ENCODE measurements at regions not wholly inside any gene's neighbourhood (a gene's known extent, or its start where the extent isn't known, plus 50 kb on each side); places are given as distances from the start of the nearest gene placed in this dataset.

DNA sequence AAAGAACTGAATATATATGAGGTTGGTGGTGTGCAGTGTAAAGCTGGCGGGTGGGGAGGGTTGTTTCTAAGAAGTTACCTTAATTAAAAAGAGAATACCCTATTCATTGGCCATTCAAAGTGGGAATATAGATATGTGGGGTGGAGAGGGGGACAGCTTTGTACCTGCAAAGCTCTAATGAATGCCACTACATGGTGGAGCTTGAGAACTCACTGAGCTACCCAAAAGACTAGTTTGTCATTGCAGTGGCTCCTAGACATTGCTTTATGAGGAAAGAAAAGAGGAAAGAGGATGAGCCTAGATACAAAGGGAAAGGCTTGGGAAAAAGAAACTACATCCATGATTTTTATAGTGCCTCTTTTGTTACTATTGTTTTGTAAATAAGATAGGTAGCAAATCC, 209.9 kb upstream of the SPRY1 start:
- ChIA-PET CTCF (no interaction called here), POLR2A (no interaction called here)
- DNase-seq (ENCODE audit: extremely low spot score): no peak
- TF ChIP-seq, protein P1, sequence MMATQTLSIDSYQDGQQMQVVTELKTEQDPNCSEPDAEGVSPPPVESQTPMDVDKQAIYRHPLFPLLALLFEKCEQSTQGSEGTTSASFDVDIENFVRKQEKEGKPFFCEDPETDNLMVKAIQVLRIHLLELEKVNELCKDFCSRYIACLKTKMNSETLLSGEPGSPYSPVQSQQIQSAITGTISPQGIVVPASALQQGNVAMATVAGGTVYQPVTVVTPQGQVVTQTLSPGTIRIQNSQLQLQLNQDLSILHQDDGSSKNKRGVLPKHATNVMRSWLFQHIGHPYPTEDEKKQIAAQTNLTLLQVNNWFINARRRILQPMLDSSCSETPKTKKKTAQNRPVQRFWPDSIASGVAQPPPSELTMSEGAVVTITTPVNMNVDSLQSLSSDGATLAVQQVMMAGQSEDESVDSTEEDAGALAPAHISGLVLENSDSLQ (IDR thresholded peaks at IDR 0.05): no peak
- TF ChIP-seq FOXK2 (IDR thresholded peaks at IDR 0.05): no peak
- no peak for TF ChIP-seq HDGF (IDR thresholded peaks at IDR 0.05; ENCODE audit: borderline replicate concordance)
- no peak for TF ChIP-seq FOXM1 (IDR thresholded peaks at IDR 0.05; ENCODE audit: borderline replicate concordance)
- TF ChIP-seq NFRKB (IDR thresholded peaks at IDR 0.05): no peak
- TF ChIP-seq ARNT (IDR thresholded peaks at IDR 0.05): no peak
- TF ChIP-seq ELF4 (IDR thresholded peaks at IDR 0.05): no peak

DNA sequence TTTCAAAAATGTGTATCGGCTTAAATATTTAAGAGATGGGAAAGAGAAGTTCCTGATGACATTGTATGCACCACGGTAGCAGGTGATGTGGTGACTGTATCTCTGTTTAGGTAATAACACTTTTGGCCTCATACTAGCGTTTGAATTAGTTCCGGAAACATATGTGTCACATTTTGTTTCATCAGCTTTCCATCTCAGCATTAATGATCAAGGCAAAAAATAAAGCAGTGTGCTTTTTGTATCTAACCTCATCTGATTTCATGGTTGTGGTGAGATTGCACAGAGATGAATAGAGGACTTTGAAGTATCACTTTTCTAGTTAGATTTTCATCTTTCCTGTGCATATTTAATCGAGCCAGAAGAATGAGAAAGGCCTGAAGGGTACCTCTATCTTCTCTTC, 206.4 kb upstream of the SPRY1 start:
- ChIA-PET CTCF (no interaction called here), POLR2A (no interaction called here)
- TF ChIP-seq, protein P1 (IDR thresholded peaks at IDR 0.05): no peak
- TF ChIP-seq FOXA1 (IDR thresholded peaks at IDR 0.05): no peak
- no peak for TF ChIP-seq CTBP1 (IDR thresholded peaks at IDR 0.05; ENCODE audit: borderline replicate concordance)
- TF ChIP-seq HDGF (IDR thresholded peaks at IDR 0.05; ENCODE audit: borderline replicate concordance): no peak
- TF ChIP-seq ZNF384 (IDR thresholded peaks at IDR 0.05): no peak
- TF ChIP-seq SP1 (IDR thresholded peaks at IDR 0.05): no peak
- no peak for TF ChIP-seq BHLHE40 (IDR thresholded peaks at IDR 0.05; ENCODE audit: borderline replicate concordance)
- no peak for TF ChIP-seq ARNT (IDR thresholded peaks at IDR 0.05)
- no peak for TF ChIP-seq FOXK2 (IDR thresholded peaks at IDR 0.05)
- no peak for TF ChIP-seq ELF4 (IDR thresholded peaks at IDR 0.05)
- no peak for TF ChIP-seq LEF1 (IDR thresholded peaks at IDR 0.05; ENCODE audit: borderline replicate concordance)
- TF ChIP-seq FOXM1 (IDR thresholded peaks at IDR 0.05; ENCODE audit: borderline replicate concordance): no peak
- no peak for TF ChIP-seq L3MBTL2 (conservative IDR thresholded peaks at IDR 0.05)
- no peak for TF ChIP-seq NFRKB (IDR thresholded peaks at IDR 0.05)
- TF ChIP-seq SUZ12 (IDR thresholded peaks at IDR 0.05): no peak
- TF ChIP-seq TARDBP (IDR thresholded peaks at IDR 0.05): no peak
- no peak for DNase-seq (ENCODE audit: extremely low spot score)

DNA sequence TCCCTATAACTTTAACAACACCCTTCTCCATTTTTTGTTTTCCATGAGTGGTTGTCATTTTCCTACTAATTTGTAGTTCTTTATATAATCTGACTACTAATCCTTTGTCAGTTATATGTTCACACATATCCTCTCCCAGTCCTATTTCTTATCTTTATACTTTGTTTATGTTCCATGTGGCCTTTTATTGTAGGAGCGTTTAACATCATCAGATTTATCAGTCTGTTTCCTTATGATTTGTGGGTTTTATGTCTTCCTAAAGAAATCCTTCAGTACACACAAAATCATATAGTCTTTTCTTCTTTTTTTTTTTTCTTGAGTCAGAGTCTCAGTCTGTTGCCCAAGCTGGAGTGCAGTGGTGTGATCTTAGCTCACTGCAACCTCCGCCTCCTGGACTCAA, 204.9 kb upstream of the SPRY1 start:
- TF ChIP-seq SP1 (IDR thresholded peaks at IDR 0.05): no peak
- TF ChIP-seq ELF4 (IDR thresholded peaks at IDR 0.05): no peak
- no peak for TF ChIP-seq BHLHE40 (IDR thresholded peaks at IDR 0.05; ENCODE audit: borderline replicate concordance)
- no peak for TF ChIP-seq FOXM1 (IDR thresholded peaks at IDR 0.05; ENCODE audit: borderline replicate concordance)
- POLR2A ChIA-PET: no interaction called here
- CTCF ChIA-PET: no interaction called here
- no peak for DNase-seq (ENCODE audit: extremely low spot score)

DNA sequence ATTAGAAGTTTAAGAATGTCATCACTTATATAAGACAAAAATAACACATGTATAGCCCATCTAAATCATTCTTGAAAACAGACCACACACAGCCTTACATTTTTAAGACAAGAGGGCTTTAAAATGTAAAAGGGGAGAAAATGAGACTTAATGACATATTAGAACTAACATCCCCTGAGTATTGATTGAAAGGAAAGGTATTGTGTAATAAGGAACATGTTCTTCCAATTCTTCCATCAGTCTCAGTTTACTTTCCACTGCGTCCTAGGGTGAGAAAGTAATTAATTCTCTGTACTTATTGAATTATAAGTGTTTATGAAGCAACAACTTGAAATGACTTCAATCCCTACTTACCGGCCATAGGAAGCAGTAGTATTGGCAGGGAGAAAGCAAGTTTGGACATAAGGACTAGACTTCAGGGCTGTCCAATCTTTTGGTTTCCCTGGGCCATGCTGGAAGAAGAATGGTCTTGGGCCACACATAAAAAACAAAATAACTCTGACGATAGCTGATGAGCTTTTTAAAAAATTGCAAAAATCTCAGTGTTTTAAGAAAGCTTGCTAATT, 202.7 kb upstream of the SPRY1 start:
- DNase-seq (ENCODE audit: extremely low spot score): no peak
- ChIA-PET CTCF (no interaction called here), POLR2A (no interaction called here)
- no peak for TF ChIP-seq HDGF (IDR thresholded peaks at IDR 0.05; ENCODE audit: borderline replicate concordance)
- no peak for TF ChIP-seq SUZ12 (IDR thresholded peaks at IDR 0.05)
- no peak for TF ChIP-seq LEF1 (IDR thresholded peaks at IDR 0.05; ENCODE audit: borderline replicate concordance)

DNA sequence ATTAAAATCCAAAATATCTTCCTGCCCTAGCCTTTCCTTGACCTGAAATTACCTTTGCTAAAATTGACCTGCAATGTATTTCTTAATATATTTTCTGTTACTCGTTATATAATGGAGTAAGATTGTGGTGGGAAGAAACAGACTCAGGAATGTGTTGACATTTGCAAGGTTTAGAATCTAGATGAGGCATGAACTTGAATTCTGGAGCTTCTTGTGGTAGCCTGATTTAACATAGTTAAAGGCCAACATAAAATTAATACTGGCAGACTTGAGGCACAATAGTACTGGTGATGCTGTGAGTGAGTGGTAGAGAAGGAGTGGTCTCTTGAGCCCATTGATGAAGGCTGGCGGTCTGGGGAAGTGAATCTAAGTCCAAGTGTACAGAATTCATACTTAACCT, 197.9 kb upstream of the SPRY1 start:
- CTCF ChIA-PET: no interaction called here
- no peak for TF ChIP-seq BHLHE40 (IDR thresholded peaks at IDR 0.05; ENCODE audit: borderline replicate concordance)
- no peak for TF ChIP-seq SUZ12 (IDR thresholded peaks at IDR 0.05)
- TF ChIP-seq NFRKB (IDR thresholded peaks at IDR 0.05): no peak
- no peak for TF ChIP-seq ARNT (IDR thresholded peaks at IDR 0.05)
- TF ChIP-seq, protein P1 (IDR thresholded peaks at IDR 0.05): no peak
- TF ChIP-seq LEF1 (IDR thresholded peaks at IDR 0.05; ENCODE audit: borderline replicate concordance): no peak
- TF ChIP-seq ELF4 (IDR thresholded peaks at IDR 0.05): no peak
- no peak for TF ChIP-seq FOXA1 (IDR thresholded peaks at IDR 0.05)
- no peak for DNase-seq (ENCODE audit: extremely low spot score)
- POLR2A ChIA-PET: no interaction called here

DNA sequence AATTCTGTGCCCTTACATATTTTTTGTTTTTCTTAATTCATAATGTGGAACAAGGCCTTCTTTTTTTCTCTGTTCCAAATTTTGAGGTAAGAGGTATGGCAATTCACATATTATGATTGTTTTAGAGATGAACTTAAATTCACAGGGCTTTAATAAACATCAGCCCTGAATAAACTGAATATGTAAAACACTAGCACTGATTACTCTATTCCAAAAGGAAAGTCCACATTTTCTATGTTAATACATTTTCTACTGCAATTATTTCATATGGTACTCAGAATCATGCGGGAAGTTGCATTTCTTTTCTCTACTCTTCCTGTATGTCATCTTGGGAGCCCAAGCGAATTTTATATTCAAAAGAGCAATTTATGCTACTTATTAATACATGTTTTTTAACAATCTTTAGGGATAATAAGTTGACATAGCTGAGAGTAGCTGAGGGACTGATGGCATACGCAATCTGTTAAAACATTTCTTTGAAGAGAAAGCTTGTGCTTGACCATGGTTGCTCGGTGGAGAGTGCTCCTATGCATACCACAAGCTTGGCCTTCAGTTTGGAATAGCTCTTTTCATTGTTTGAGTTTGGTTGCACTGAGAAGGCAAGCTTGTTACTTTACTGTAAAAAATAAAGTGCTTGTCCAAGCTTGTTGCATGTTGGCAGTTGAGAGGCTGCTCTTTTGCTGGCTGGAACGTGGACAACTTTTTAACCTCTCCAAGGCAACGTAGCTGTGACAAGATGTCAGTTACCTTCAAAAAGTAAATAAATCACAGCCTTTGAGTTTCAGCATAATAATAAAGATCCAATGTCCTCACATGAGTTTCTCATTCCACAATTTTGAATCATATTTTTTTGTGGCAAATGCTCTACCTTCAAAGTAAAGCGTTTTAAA, 196.3 kb upstream of the SPRY1 start:
- no peak for DNase-seq (ENCODE audit: extremely low spot score)
- POLR2A ChIA-PET: no interaction called here
- CTCF ChIA-PET: no interaction called here
- TF ChIP-seq ELF4 (IDR thresholded peaks at IDR 0.05) (no peak), FOXA1 (IDR thresholded peaks at IDR 0.05) (no peak), SP1 (IDR thresholded peaks at IDR 0.05) (no peak), ARNT (IDR thresholded peaks at IDR 0.05) (no peak), NFRKB (IDR thresholded peaks at IDR 0.05) (no peak), BHLHE40 (IDR thresholded peaks at IDR 0.05; ENCODE audit: borderline replicate concordance) (no peak), CTBP1 (IDR thresholded peaks at IDR 0.05; ENCODE audit: borderline replicate concordance) (no peak), SUZ12 (IDR thresholded peaks at IDR 0.05) (no peak)
- TF ChIP-seq, protein P1 (IDR thresholded peaks at IDR 0.05): no peak

All from HEK293T (cell line).